ENCODE measurements at regions not wholly inside any gene's neighbourhood (a gene's known extent, or its start where the extent isn't known, plus 50 kb on each side); places are given as distances from the start of the nearest gene placed in this dataset.

DNA sequence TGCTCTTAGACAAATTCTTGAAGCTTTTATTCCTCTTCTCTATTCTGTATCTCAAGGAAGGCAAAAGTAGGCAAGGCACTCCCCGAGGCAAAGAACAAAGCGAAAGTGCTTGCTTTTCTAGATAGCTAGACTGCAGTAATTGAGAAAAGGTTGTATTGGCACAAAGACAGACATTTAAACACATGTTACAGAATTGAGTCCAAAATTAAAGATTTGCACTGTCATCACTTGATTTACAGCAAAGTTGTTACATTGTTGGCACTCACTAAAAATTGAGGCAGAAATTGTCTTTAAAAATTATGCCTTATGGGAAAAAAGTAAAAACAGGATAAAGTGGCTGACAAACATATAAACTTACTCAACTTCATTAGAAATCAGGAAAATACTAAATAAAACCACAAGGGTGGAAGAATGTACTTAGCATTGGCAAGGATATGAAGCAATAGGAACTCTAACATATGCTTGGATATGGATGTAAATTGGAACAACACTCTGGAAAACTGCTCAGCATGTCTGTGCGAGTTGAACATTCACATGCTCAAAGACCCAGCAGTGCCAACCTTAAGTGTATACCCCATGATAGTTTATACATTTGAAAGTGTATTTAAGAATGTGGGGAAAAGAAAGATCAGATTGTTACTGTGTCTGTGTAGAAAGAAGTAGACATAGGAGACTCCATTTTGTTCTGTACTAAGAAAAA is 491.3 kb downstream of the GLRX3 start:
- Histone ChIP-seq H4K8ac (ENCODE audit: low read depth, low read length) (no peak overlapping the region), H2AK5ac (ENCODE audit: low read length) (no peak overlapping the region), H3K79me1 (ENCODE audit: low read length) (no peaks in the 10 kb centered on the region), H3K4ac (ENCODE audit: low read depth, low read length) (no peak overlapping the region), H3K18ac (ENCODE audit: low read length) (no peak overlapping the region), H3K36me3 (ENCODE audit: control insufficient read depth, insufficient read depth, low read length) (no peaks in the 10 kb centered on the region), H3K56ac (ENCODE audit: low read length) (no peak overlapping the region), H3K79me2 (ENCODE audit: control insufficient read depth, insufficient read depth, low read length) (no peaks in the 10 kb centered on the region), H3K4me2 (ENCODE audit: low read length) (no peak overlapping the region), H3K23ac (ENCODE audit: low read length) (no peak overlapping the region), H2BK120ac (ENCODE audit: low read depth, low read length) (no peak overlapping the region), H3K4me1 (ENCODE audit: control insufficient read depth, low read depth, low read length) (no peaks in the 10 kb centered on the region), H2BK15ac (replicated peaks; ENCODE audit: low read depth) (no peak overlapping the region), H4K5ac (ENCODE audit: low read length) (no peak overlapping the region), H3K27me3 (ENCODE audit: insufficient read depth, low read length, poor library complexity) (no peaks in the 10 kb centered on the region), H3K4me3 (ENCODE audit: low read length) (no peak overlapping the region), H3K9ac (ENCODE audit: low read length) (no peak overlapping the region), H3K27ac (ENCODE audit: low read depth, low read length) (no peak overlapping the region), H2BK5ac (ENCODE audit: low read length) (no peak overlapping the region)
- no peak for DNase-seq
- WGBS (ENCODE audit: extremely low coverage, insufficient coverage, low lambda C conversion rate), result no CpG with 5 or more reads among the region's 3 CpGs

GRCh38 chr10:130630135-130630534 is 493.9 kb downstream of the GLRX3 start:
- Histone ChIP-seq H3K27me3 (ENCODE audit: insufficient read depth, low read length, poor library complexity) (no peaks in the 10 kb centered on the region), H3K36me3 (ENCODE audit: control insufficient read depth, insufficient read depth, low read length) (no peaks in the 10 kb centered on the region), H3K79me2 (ENCODE audit: control insufficient read depth, insufficient read depth, low read length) (no peaks in the 10 kb centered on the region), H2BK120ac (ENCODE audit: low read depth, low read length) (no peak overlapping the region), H2BK15ac (replicated peaks; ENCODE audit: low read depth) (no peak overlapping the region), H3K9ac (ENCODE audit: low read length) (no peak overlapping the region), H3K56ac (ENCODE audit: low read length) (no peak overlapping the region), H3K18ac (ENCODE audit: low read length) (no peak overlapping the region), H3K4ac (ENCODE audit: low read depth, low read length) (no peak overlapping the region), H2AK5ac (ENCODE audit: low read length) (no peak overlapping the region), H3K4me3 (ENCODE audit: low read length) (no peak overlapping the region), H3K23ac (ENCODE audit: low read length) (no peak overlapping the region), H2BK5ac (ENCODE audit: low read length) (no peak overlapping the region), H3K4me1 (ENCODE audit: control insufficient read depth, low read depth, low read length) (no peaks in the 10 kb centered on the region), H3K79me1 (ENCODE audit: low read length) (no peaks in the 10 kb centered on the region), H3K27ac (ENCODE audit: low read depth, low read length) (no peak overlapping the region), H3K4me2 (ENCODE audit: low read length) (no peak overlapping the region), H4K5ac (ENCODE audit: low read length) (no peak overlapping the region), H4K8ac (ENCODE audit: low read depth, low read length) (no peak overlapping the region)
- no peak for DNase-seq
- no CpG with 5 or more reads among the region's 2 CpGs for WGBS (ENCODE audit: extremely low coverage, insufficient coverage, low lambda C conversion rate)

DNA sequence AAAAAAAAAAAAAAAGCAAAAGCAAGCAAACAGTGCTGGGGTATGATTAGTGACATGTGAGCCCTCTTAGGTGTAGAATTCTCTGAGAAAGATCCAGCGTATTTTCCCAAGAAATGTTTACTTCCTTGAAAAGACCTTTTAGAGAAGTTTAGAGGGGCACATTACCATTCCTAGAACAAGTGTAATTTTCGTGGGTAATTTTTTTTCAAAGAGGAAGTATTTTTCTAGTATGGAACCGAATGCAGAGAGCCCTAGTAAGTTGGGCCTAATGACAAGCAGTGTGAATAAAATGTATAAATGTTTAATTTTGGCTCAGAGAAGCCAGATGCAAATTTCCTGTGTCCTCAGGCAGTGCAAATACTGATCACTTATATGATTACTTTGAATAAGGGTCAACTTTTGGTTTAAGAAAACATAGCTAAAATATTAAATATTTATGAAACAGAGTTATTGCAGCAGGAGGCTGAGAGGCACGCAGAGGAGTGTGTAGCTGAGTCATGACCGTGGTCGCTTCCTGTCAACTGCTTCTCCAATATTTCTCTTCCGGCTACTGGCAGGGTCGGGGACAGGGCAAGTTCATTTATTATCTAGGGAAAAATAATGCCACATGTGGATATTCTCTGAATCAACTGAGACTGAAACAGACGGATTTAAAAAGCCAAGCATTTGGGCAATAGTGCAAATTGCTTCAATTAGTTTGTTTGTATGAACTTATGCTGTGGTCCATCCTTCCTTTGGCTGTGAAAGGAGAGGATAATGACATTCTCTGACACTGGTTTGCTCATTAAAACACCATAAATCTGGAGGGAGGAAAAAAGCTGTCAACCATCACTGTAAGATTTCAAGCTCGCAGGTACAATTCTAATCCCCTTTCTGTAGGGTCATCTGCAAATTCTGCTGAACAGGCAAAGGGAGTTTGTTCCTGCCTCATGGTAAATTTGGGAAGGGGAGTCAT is 495.2 kb downstream of the GLRX3 start:
- no peak overlapping the region for H3K9ac ChIP-seq (ENCODE audit: low read length)
- no peaks in the 10 kb centered on the region for H3K27me3 ChIP-seq (ENCODE audit: insufficient read depth, low read length, poor library complexity)
- WGBS (ENCODE audit: extremely low coverage, insufficient coverage, low lambda C conversion rate), result no CpG with 5 or more reads among the region's 10 CpGs
- no peak overlapping the region for H4K5ac ChIP-seq (ENCODE audit: low read length)
- H2BK5ac ChIP-seq (ENCODE audit: low read length), result no peak overlapping the region
- no peak overlapping the region for H2BK15ac ChIP-seq (replicated peaks; ENCODE audit: low read depth)
- no peaks in the 10 kb centered on the region for H3K36me3 ChIP-seq (ENCODE audit: control insufficient read depth, insufficient read depth, low read length)
- no peak overlapping the region for H2BK120ac ChIP-seq (ENCODE audit: low read depth, low read length)
- no peak overlapping the region for H3K27ac ChIP-seq (ENCODE audit: low read depth, low read length)
- no peaks in the 10 kb centered on the region for H3K79me2 ChIP-seq (ENCODE audit: control insufficient read depth, insufficient read depth, low read length)
- H3K56ac ChIP-seq (ENCODE audit: low read length), result no peak overlapping the region
- H3K18ac ChIP-seq (ENCODE audit: low read length), result no peak overlapping the region
- H4K8ac ChIP-seq (ENCODE audit: low read depth, low read length), result no peak overlapping the region
- H3K4ac ChIP-seq (ENCODE audit: low read depth, low read length), result no peak overlapping the region
- no peak for DNase-seq
- H3K23ac ChIP-seq (ENCODE audit: low read length), result no peak overlapping the region
- H2AK5ac ChIP-seq (ENCODE audit: low read length), result no peak overlapping the region
- no peaks in the 10 kb centered on the region for H3K4me1 ChIP-seq (ENCODE audit: control insufficient read depth, low read depth, low read length)
- H3K4me2 ChIP-seq (ENCODE audit: low read length), result no peak overlapping the region
- no peak overlapping the region for H3K4me3 ChIP-seq (ENCODE audit: low read length)
- H3K79me1 ChIP-seq (ENCODE audit: low read length), result no peaks in the 10 kb centered on the region

DNA sequence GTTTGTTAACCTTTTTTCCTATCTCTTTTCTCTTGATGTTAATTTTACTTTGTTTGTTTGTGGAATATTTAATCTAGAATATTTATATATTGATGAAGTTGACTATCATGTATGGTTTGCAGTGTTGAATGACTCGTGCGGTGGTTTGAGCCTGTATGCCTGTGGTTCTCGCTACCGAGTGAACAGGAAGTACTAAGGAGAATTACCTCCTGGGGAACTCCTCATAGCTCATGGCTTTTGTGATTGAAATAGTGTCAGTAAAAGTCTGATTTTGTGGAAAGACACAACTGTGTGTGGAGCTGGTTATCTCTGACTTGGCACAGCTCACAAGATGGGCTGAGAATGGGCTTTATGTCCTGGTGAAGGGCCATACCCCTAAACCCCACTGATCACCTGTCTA is 498.6 kb downstream of the GLRX3 start:
- no peaks in the 10 kb centered on the region for H3K79me1 ChIP-seq (ENCODE audit: low read length)
- H3K56ac ChIP-seq (ENCODE audit: low read length), result no peak overlapping the region
- no peak overlapping the region for H3K4me2 ChIP-seq (ENCODE audit: low read length)
- H3K23ac ChIP-seq (ENCODE audit: low read length), result no peak overlapping the region
- H3K27ac ChIP-seq (ENCODE audit: low read depth, low read length), result no peak overlapping the region
- H3K4ac ChIP-seq (ENCODE audit: low read depth, low read length), result no peak overlapping the region
- H2BK120ac ChIP-seq (ENCODE audit: low read depth, low read length), result no peak overlapping the region
- no peak overlapping the region for H3K9ac ChIP-seq (ENCODE audit: low read length)
- no peak overlapping the region for H2BK15ac ChIP-seq (replicated peaks; ENCODE audit: low read depth)
- H3K79me2 ChIP-seq (ENCODE audit: control insufficient read depth, insufficient read depth, low read length), result no peaks in the 10 kb centered on the region
- no CpG with 5 or more reads among the region's 4 CpGs for WGBS (ENCODE audit: extremely low coverage, insufficient coverage, low lambda C conversion rate)
- no peak for DNase-seq
- no peak overlapping the region for H2BK5ac ChIP-seq (ENCODE audit: low read length)
- no peak overlapping the region for H4K8ac ChIP-seq (ENCODE audit: low read depth, low read length)
- no peak overlapping the region for H3K18ac ChIP-seq (ENCODE audit: low read length)
- no peaks in the 10 kb centered on the region for H3K36me3 ChIP-seq (ENCODE audit: control insufficient read depth, insufficient read depth, low read length)
- peaks cover 6% of the 10 kb centered on the region for H3K4me1 ChIP-seq (ENCODE audit: control insufficient read depth, low read depth, low read length)
- no peak overlapping the region for H2AK5ac ChIP-seq (ENCODE audit: low read length)
- no peak overlapping the region for H3K4me3 ChIP-seq (ENCODE audit: low read length)
- no peaks in the 10 kb centered on the region for H3K27me3 ChIP-seq (ENCODE audit: insufficient read depth, low read length, poor library complexity)
- no peak overlapping the region for H4K5ac ChIP-seq (ENCODE audit: low read length)

DNA sequence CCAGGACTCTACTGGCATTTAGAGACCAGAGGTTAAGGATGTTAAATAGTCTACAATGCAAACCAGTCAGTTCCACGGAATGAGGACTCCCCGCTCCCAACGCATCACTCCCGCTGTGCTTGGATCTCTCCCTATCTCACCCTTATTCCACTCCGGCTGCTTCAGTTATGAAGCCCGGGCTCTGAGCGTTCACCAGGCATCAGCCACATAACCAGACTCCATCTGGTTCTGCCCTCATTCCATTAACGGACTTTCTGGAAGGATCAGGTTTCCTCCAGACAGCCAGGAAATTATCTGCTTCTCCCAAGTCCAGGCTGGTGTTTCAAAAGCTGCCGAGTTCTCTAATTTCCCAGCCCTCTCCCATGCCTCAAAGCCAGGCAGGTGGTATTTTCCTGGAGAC is 499.3 kb downstream of the GLRX3 start:
- Histone ChIP-seq H3K23ac (ENCODE audit: low read length) (no peak overlapping the region), H3K56ac (ENCODE audit: low read length) (no peak overlapping the region), H3K4ac (ENCODE audit: low read depth, low read length) (no peak overlapping the region), H2BK15ac (replicated peaks; ENCODE audit: low read depth) (peak overlapping the region; percentile 8), H4K5ac (ENCODE audit: low read length) (no peak overlapping the region), H2AK5ac (ENCODE audit: low read length) (no peak overlapping the region), H3K79me2 (ENCODE audit: control insufficient read depth, insufficient read depth, low read length) (no peaks in the 10 kb centered on the region), H4K8ac (ENCODE audit: low read depth, low read length) (no peak overlapping the region), H3K4me3 (ENCODE audit: low read length) (no peak overlapping the region), H3K36me3 (ENCODE audit: control insufficient read depth, insufficient read depth, low read length) (no peaks in the 10 kb centered on the region), H3K4me1 (ENCODE audit: control insufficient read depth, low read depth, low read length) (peaks cover 6% of the 10 kb centered on the region), H3K9ac (ENCODE audit: low read length) (no peak overlapping the region), H3K79me1 (ENCODE audit: low read length) (no peaks in the 10 kb centered on the region), H2BK120ac (ENCODE audit: low read depth, low read length) (no peak overlapping the region), H3K27ac (ENCODE audit: low read depth, low read length) (no peak overlapping the region), H3K18ac (ENCODE audit: low read length) (peak overlapping the region; percentile 25), H2BK5ac (ENCODE audit: low read length) (no peak overlapping the region), H3K4me2 (ENCODE audit: low read length) (no peak overlapping the region), H3K27me3 (ENCODE audit: insufficient read depth, low read length, poor library complexity) (no peaks in the 10 kb centered on the region)
- WGBS (ENCODE audit: extremely low coverage, insufficient coverage, low lambda C conversion rate), result no CpG with 5 or more reads among the region's 9 CpGs
- no peak for DNase-seq

Data from mesendoderm (in vitro differentiated cells).